CD4-positive, alpha-beta T cell treated with Interleukin-2 at 100 ng/mL for 4 hours (primary cell): ENCODE measurements at regions not wholly inside any gene's neighbourhood (a gene's known extent, or its start where the extent isn't known, plus 50 kb on each side); places are given as distances from the start of the nearest gene placed in this dataset.

Experiments used
- DNase-seq: peaks from one replicate; pipeline ENCODE4 v3.0.0-alpha.2; 2020; ENCODE audit warnings: low spot score

DNA sequence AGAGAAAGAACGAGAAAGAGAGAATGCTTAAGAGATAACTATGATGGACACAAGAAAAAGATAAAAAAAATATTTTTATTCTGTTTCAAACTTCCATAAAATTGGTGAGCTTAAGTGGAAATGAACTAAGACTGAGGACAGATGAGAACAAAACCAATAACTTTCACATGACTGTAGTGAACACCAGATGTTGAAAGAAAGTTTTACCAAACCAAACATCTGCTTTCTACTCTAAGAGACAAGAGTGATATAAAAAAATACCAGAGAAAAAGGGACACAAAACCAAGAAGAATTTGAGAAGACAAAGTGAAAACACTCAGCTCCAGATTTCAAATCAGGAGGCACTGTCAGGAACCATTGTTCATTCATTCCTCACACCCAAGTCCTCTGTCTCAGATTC lies 147.9 kb downstream of the IMPG2 start:
- DNase-seq = no peak

DNA sequence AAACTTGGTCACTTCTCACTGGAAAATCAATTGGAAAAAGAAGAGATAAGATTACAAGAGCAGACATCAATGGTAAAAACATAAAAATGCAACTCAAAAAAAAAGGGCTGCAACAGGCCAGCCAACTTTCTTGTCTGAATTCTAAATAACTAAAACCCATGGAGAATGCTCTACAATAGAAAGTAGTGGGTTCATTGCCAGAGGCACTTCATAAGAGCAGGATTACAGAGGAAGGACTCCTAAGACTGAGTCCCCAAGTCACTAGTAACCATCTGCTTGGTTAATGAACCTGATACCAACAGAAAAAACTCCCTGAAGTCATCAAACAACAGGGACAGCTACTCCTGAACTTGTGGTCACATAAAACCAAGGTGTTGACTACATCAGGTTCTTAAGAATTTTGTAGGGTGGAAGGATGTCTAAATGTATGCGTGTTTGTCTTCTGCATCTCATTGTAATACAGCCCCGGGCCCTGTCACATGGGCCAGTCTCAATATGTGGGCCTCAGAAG lies 148.6 kb downstream of the IMPG2 start:
- no peak for DNase-seq

DNA sequence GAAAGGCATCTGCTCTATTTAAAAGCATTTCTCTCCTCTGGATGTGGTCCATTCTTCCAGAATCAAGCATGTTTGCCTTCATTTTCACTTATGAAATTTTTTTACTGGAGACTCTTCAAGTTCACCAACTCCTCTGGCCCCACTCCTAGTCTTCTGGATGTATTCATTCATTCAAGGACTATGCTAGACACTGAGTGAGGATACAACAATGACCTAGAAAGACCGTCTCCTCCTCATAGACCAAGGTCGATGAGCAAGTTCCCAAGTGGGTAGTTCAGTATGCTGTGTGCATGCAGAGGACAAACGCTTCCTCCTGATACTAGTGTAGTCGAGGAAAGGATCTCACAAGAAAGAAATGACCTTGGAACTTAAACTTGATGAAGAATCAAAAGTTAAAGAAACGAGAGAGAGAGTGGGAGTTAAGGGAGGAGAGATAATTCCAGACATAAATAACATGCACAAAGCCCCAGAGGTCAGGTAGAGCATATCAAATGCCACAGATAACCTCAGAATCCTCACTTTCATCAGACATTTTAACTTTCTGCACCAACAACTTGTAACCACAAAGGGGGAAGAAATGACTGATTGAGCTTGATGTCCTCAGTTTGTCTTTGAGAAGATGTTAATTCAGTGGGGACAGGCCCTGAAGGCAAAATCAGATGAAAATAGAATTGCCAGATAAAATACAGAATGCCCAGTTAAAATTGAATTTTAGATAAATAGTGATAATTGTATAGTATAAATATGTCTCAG lies 149.4 kb downstream of the IMPG2 start:
- no peak for DNase-seq

DNA sequence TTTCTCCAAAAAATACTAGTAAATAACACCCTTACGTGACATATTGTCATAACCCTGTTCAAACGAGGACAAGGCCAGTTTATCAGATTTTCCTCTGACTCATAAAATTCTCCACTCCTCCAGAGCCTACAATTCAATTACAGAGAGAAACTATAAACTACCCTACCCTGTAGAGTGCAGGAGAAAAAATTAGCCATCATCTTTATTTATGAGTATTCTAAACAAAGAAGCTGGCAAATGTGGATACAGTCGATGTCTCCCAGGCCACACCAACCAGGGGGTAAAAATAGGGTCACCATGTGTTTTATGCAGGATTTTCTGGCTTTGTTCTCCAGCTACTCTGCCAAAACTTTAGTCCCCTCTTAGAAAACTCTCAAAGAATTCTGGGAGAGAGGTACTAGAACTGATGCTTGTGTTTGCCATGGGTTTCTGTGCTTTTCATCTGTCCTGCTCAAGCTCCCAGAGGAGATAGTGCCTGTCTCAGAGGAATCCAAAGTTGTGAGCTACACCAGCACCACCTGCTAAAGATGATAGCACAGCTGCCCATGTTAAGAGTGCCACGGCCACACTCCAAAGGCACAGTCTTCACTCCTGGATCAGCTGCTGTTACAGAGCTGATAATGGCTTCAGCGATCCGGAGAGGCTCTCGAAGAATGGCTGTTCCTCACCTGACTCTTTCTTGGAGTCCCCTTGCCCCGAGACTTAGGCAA lies 150.2 kb downstream of the IMPG2 start:
- DNase-seq = no peak

DNA sequence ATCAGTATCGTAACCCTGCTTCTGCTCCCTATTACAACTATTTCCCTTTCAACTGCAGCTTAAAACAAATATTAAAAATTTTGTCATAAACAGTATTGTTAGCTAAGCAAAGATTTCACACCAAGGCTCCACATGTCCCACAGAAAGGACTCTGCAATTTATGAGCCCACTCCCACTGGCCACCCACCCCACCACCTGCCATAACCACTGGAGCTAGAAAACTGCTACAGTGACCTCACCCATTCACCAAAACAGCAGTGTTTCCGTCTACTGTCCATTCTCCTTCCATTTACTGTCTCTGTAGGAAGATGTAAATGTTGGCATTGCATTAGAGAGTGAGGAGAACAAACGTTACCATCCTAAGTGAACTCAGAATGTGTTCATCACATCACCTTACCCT lies 150.9 kb downstream of the IMPG2 start:
- no peak for DNase-seq

DNA sequence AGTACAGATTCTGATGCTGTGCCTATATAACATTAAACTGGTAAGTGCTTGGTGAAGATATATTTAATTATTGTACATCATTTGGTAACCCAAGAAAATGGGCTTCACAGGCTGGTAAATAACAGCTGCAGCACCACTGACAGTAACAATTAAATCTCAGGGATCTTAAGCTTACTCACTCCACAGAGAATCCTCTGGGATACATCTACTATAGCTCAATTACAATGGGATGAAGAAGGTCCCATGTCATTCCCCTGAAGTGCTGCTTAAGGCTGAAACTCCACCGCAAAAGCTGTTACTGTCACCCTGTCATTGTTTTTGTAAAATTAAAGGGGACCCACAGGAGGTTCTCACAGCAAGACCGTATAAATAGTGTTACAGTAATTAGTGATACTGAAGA lies 153.0 kb downstream of the IMPG2 start:
- no peak for DNase-seq

DNA sequence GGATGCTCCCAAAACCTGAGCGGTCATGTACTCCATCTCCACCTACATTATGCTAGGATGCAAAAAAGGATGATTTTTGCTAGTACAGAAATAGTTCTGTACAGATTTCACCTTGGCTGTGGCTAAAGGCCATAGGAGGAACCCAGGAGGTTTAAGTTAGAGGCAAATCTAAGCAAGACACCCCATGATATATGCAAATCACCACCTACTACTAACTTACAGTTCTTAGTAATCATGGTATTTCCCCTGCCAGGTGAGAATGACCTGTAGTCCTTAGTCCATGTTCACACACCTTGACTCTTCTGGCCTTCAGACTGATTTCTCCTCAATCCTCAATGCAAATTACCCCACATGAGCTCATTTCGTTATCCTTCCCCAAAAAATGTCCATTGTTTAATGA lies 154.2 kb downstream of the IMPG2 start:
- DNase-seq = no peak

DNA sequence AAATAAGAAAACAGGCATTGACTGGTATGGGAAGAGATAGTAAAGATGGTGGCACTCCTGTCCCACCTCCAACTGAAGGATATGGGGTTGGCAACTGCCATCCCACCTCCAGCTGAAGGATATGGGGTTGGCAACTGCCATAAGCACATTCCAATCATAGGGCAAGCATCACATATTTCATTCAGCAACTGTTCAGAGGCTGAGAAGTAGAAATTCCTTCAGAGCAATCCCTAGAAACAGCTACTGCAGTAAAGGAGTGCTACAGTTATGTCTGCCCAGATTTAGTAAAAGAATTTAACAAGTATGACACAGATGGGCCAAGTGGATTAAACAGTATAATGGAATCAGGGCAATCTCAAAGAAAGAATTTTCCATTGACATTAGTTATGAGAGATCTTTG lies 156.8 kb downstream of the IMPG2 start:
- DNase-seq = no peak

DNA sequence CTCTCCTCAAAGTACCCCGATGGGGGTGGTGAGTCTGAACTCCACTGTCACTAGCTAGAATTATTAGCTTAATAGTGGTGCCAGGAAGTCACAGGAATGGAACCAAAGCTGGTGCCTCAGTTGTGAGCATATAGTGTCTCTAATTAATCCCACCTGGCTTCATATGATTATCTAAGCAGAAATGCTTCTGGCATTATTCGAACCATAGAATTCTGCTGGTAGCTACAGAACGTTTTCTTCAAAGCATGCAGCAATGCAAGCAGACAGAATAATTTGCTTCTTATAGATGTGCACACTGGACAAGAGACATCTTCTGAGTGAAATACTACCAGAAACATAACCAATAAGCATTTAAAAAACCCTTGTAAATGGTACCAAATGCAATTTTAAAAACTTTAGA lies 160.9 kb downstream of the IMPG2 start:
- DNase-seq = no peak

DNA sequence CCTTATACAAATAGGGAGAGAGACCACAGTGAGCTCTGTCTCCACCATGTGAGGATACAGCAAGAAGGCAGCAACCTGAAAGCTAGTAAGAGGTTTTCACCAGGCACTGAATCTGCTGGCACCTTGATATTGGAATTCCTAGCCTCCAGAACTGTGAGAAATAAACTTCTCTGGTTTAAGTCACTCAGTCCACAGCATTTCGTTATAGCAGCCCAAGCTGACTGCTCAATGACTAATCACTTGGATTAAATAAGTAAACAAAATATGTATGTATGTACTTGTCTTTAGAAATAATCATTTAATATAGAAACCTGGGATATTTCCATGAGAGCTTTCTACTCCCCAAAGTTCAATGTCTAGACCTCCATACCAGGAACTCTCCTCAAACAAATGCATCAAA lies 162.0 kb downstream of the IMPG2 start:
- DNase-seq = no peak

DNA sequence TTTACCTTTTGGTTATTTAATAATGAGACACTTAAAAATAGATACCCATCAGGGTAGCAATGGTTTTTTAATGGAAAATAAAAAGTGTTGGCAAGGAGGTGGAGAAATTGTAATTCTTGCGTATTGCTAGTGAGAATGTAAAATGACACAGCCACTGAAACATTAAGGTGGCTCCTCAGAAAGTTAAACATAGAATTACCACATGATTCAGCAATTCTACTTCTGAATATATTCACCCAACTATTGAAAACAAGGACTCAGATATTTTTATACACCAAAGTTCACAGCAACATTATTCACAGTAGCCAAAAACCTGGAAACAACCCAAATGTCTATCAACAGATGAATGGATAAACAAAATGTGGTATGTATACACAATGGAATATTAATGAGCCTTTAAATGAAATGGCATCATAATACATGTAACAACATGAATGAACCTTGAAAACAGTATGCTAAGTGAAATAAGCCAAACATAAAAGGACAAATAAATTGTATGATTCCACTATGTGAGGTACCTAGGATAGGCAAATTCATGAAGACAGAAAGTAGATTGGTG lies 163.5 kb downstream of the IMPG2 start:
- DNase-seq = no peak

DNA sequence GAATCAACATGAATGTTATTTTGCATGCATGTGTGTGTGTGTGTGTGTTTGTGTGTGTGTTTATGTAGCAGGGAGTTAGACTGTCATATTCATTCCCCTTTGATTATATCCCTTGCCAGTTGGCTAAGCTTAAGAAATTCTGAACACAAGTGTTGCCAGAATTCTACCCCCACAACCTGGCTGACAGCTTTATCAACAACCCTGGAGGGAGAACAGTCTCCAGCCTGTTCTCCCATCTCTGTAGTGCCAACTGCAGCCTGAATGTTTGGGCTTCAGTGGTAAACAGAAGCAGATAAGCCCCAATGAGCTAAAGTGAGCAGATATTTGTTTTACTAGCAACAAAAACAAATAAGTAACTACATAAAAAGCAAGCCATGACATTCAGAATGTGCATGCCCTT lies 162.6 kb upstream of the ABI3BP start:
- DNase-seq = no peak

DNA sequence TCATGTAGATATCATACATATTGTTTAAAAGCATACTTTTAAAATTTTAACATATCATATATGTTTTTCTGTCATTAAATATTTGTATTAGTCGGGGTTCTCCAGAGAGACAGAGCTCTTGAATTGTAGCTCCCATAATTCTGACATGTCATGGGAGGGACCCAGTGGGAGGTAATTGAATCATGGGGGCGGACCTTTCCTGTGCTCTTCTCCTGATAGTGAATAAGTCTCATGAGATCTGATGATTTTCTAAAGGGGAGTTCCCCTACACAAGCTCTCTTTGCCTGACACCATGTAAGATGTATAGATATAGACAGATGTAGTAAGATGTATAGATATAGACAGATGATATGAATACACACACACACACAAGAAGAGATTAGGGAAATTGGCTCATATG lies 161.2 kb upstream of the ABI3BP start:
- DNase-seq = no peak

DNA sequence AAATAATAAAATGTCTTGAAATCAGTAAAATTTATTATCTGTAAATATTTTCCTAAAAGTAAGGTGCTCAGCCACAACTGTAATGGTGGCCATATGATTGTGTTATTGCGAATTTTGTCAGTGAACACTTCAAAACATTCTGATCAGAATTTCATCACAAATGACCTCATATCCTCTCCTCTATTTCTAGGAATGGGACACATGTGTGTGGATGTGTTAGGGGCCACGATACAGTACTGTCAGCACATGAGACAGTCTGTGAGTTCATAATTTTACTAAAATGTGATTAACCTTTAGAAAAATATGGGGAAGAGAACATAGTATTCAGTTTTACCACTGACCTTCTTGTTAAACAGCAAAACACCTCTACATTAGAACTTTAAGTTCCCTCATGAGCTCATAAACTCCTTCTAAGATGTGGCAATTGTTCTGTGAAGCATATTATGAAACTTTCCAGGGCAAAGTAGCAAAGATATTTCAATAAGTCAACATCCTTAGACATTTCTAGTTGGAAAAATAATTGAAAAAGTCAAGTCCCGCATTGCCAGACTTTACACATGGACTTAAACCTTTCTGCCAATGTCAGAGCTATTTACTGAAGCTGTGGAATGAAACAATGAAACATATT lies 158.2 kb upstream of the ABI3BP start:
- DNase-seq = no peak

DNA sequence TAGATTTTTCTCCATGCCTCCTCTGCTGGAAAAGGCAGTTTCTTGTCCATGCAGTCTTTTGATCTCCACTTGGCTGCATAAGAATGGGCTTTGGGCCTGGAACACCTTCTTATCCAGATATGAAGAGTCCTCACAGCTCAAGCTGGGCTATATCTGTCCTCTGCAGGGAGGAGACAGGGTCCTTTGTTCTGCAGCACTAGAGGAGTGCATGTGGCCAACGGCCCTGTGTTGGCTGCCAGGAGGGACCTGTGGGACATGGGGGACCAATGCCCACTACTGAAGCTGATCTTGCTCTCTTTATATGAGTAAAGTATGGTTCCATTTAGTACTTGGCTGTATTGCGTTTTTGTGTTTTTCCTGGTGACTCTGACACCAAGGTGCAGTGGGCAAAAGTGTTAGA lies 157.3 kb upstream of the ABI3BP start:
- DNase-seq = no peak

DNA sequence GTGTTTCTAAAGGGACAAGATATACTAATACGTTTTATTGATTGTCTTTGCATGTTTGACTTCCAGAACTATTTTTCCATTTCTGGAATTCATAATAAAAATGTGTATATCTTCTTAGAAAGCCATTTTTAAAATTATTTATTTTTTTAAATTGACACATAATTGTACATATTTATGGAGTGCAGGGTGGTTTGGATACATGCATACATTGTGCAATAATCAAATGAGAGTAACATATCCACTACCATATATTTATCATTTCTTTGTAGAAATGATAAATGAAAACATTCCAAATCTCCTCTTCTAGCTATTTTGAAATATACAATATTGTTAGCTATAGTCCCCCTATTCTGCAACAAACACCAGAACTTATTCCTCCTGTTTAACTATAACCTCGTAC lies 156.5 kb upstream of the ABI3BP start:
- DNase-seq = no peak

DNA sequence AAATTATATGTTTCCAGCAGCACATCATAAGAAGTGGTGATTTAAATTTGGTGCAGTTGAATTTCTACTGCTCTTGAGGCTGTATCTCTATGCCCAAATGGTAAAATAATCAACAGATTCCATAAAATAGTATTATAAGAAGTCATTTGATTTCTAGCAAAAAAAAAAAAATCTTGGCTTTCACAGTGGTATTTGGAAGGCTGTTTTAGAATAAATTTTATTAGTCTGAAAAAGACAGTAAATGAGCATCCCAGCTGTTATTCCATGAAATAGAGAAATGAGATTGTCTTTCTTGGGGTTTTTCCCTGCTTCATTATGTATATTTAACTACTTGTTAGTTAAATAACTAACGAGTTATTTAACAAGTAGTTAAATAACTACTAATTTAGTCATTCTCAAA lies 156.0 kb upstream of the ABI3BP start:
- DNase-seq = no peak

DNA sequence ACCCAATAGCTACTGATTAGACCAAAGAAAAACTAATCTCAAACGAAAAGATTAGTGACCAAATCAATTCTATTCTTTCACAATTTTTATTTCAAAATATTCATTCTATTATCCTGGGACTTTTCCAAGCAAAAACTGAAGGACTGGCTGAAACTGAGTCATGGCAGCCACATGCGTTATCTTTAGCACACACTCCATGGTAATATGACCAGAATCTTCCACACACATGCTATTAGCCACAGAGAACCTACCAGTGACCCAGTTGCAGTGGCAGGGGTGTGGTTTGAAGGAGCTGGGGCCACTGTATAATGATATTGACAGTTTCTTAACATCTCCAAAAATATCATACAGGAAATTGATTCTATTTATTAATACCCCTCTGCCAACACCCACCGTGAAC lies 154.8 kb upstream of the ABI3BP start:
- DNase-seq = no peak

DNA sequence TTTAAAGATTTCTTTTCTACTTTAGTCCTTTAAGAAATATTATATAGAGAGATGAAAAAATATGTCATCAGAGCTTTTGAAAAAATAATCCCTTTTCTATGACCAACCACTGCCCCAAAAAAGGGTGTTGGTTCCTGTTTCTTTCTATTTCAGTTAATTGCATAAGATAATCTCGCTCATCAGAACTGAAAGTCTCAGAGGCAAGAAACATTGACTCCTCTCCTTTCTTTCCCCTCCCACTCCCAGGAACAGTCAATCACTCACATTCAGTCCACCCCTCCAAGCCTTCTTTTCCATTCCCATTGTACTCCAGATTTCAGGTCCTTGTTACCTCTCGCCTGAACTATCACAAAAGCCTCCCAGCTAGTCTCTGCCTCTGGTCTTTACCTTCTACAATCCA lies 153.7 kb upstream of the ABI3BP start:
- no peak for DNase-seq

DNA sequence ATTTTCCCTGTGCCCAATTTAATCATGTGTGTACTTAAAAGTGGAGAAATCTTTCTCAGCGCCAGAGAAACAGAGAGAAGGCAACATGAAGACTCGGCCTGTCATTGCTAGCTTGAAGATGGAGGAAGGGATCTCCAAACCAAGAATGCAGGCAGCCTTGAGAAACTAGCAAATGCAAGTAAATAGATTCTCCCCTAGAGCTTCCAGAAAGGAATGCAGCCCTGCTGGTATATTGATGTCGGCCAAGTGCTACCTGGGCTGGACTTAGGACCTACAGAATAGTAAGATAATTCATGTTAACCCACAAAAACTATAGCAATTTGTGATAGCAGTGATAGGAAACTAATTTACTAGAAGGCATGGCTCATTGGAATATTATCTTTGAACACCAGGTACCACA lies 150.9 kb upstream of the ABI3BP start:
- DNase-seq = no peak

DNA sequence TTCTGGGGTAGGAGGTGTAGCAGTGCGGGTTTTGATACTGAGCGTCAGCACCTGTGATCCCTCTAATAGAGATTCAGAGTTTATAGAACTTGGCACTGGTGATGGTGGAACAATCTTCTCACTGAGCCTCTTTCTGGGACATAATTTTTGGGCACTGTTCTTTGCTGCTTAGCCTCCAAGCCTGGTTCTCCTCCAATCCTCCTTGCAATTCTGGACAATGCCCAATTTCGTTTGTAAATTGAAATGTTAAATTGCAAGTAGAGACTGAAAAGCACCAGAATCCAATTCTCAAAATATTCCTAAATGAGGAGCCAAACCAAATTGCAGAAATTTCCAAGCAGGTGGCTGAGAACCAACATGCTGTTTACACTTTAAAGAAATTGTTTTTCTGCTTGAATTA lies 149.8 kb upstream of the ABI3BP start:
- no peak for DNase-seq

DNA sequence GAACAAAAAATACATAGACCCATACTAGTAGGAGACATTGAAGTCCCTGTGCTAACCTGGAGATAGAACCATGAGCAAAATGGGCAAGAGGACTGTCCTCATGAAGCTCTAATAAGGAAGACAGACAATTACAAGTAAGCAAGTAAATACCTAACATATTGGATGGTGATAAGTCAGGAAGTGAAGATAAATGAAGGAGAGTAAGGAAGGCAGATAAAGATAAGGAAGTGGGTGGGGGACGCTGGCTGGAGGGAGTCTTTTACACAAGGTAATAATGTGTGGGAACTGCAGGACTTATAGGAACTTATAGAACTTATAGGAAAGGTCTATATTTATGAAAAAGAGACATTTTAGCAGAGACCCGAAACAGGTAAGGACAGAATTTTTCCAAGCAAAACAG lies 148.9 kb upstream of the ABI3BP start:
- DNase-seq = no peak

DNA sequence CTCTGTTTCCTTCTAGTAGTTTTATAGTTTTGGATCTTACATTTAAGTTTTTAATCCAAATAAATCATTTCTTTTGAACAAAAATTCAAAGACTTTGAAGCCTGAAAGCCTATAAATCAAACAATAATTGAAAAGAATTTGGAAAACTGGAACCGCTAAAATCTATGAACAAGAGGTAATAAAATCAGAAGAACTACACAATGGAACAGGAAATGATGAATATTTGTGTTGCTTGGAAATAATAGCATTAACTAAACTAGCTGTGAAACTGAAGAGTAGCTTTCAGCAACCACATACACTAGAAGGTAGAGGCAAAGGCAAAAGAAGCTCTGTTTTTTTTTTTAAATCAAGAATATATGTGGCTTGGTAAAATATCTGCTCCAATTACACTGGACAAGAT lies 147.9 kb upstream of the ABI3BP start:
- DNase-seq = no peak
